Testis (tissue), 2 donors: ENCODE measurements at regions not wholly inside any gene's neighbourhood (a gene's known extent, or its start where the extent isn't known, plus 50 kb on each side); places are given as distances from the start of the nearest gene placed in this dataset.

Experiments used
- DNase-seq: peaks from one replicate; pipeline ENCODE4 v3.0.0-alpha.2; 2019
- H3K27ac ChIP-seq, 2 donors: fragments of 200-600 bp; sonication (generic); one replicate each; pipeline ENCODE4 v1.5.1; 2019
- H3K27me3 ChIP-seq: fragments of 200-600 bp; sonication (generic); one replicate; pipeline ENCODE4 v1.5.1; 2019
- H3K36me3 ChIP-seq: fragments of 200-600 bp; sonication (generic); one replicate; pipeline ENCODE4 v1.5.1; 2017; ENCODE audit warnings: low read depth; ENCODE audit errors: missing control alignments
- H3K4me1 ChIP-seq: fragments of 200-600 bp; sonication (generic); one replicate; pipeline ENCODE4 v1.5.1; 2019
- H3K4me3 ChIP-seq, 2 donors: fragments of 200-600 bp; sonication (generic); one replicate each; pipeline ENCODE4 v1.5.1; 2017 to 2019
- H3K9me3 ChIP-seq: fragments of 200-600 bp; sonication (generic); one replicate; pipeline ENCODE4 v1.5.1; 2017
- POLR2A ChIP-seq: fragments of 450-650 bp; IDR thresholded peaks from one replicate; pipeline ENCODE4 v1.6.1; 2017; ENCODE audit warnings: antibody characterized with exemption, mild to moderate bottlenecking, moderate library complexity
- WGBS, 2 donors: methylation state at CpG; one replicate each; pipeline ENCODE4 v1.1.5; 2018; 5-methylcytosine and 5-hydroxymethylcytosine counted together
- intact Hi-C: fragments of 100-400 bp; cut with DNase I; formaldehyde crosslinking; loops from one replicate; pipeline ENCODE4 v1.15.1; 2023; ENCODE audit warnings: low total_unique reads
- TF ChIP-seq, protein P1 (sequence below), 3 experiments: fragments of 450-650 bp in 2 of 3; fragments of 200-600 bp in 1 of 3; sonication (generic) in 1 of 3; IDR thresholded peaks; one replicate each; pipeline ENCODE4 v1.5.1; 2016 to 2019; ENCODE audit warnings: antibody characterized with exemption in 3 of 3, mild to moderate bottlenecking in 2 of 3, moderate library complexity in 1 of 3

DNA sequence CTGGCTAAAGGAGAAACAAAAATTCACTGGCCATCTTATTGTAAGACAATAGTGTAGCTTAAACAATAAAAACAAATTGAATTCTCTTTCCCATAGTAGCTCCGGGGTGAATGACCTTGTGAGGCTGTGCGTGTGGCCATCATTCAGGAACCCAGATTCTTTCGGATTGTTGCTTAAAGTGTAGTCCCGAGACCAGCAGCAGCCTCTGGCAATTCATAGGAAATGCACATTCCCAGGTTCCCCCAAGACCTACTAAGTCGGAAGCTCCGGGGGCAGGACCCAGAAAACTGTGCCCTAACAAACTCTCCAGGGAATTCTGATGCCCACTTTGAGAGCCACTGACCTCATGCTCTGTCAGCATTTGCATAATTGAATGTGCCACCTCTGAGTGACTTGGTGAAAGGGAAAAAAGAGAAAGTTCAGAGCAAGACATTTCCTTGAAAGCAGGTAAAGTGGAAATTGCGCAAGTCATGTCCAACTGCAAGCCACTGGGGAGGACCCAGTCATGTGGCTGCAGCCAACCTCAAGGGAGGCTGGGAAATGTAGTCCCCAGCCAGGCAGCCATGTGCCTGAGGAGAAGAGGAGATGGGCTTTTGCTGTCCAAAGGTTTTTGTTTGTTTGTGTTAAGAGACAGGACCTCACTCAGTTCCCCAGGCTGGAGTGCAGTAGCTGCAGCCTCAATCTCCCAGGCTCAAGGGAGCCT, 50.7 kb upstream of the PNMA8B start:
- Histone ChIP-seq H3K36me3 (no peaks in the 10 kb centered on the region), H3K4me3 (no peak overlapping the region), H3K9me3 (no peaks in the 10 kb centered on the region), H3K4me1 (no peaks in the 10 kb centered on the region), H3K27me3 (no peaks in the 10 kb centered on the region), H3K27ac (no peak overlapping the region)
- intact Hi-C loops, result no loop called here
- WGBS, 2 donors, result 58 to 72% methylated on average over 7 of the region's 7 CpGs
- DNase-seq, result peak; percentile 56
- TF ChIP-seq POLR2A, result no peak

GRCh38 chr19:46550684-46551083, 50.4 kb upstream of the CALM3 start:
- Histone ChIP-seq H3K4me3 (no peak overlapping the region), H3K4me1 (no peaks in the 10 kb centered on the region), H3K9me3 (no peaks in the 10 kb centered on the region), H3K36me3 (no peaks in the 10 kb centered on the region), H3K27me3 (no peaks in the 10 kb centered on the region), H3K27ac (no peak overlapping the region)
- TF ChIP-seq POLR2A, result no peak
- TF ChIP-seq, protein P1, sequence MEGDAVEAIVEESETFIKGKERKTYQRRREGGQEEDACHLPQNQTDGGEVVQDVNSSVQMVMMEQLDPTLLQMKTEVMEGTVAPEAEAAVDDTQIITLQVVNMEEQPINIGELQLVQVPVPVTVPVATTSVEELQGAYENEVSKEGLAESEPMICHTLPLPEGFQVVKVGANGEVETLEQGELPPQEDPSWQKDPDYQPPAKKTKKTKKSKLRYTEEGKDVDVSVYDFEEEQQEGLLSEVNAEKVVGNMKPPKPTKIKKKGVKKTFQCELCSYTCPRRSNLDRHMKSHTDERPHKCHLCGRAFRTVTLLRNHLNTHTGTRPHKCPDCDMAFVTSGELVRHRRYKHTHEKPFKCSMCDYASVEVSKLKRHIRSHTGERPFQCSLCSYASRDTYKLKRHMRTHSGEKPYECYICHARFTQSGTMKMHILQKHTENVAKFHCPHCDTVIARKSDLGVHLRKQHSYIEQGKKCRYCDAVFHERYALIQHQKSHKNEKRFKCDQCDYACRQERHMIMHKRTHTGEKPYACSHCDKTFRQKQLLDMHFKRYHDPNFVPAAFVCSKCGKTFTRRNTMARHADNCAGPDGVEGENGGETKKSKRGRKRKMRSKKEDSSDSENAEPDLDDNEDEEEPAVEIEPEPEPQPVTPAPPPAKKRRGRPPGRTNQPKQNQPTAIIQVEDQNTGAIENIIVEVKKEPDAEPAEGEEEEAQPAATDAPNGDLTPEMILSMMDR (IDR thresholded peaks at IDR 0.05), result no peak
- intact Hi-C loops, result no loop called here
- DNase-seq, result no peak
- 83 to 93% methylated on average over 1 of the region's 1 CpG for WGBS, 2 donors

DNA sequence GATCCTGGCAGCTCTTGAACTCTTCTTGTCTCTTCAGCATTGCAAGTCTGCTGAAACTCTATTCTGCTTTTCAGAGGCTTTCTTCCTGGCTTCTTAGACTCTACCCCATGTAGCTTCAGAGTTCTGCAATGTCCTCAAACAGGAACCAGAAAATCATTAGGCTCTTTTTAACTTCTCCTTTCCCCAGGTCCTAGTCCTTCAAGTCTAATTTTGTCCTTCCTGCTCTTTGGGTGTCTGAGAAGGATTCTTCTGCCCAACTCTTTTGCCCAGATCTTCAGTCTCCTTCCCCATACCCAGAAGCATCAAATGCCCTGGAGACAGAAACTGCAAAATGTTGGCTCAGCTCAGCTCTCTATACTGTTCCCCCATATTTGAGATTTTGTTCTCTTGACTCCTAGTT, 50.0 kb upstream of the CALM3 start:
- no peak for DNase-seq
- Histone ChIP-seq H3K27me3 (no peaks in the 10 kb centered on the region), H3K27ac (no peak overlapping the region), H3K4me1 (no peaks in the 10 kb centered on the region), H3K4me3 (no peak overlapping the region), H3K9me3 (no peaks in the 10 kb centered on the region), H3K36me3 (no peaks in the 10 kb centered on the region)
- TF ChIP-seq, protein P1 (IDR thresholded peaks at IDR 0.05), result no peak
- intact Hi-C loops, result no loop called here
